Fibroblast of the conjunctiva (primary cell): ENCODE measurements at regions not wholly inside any gene's neighbourhood (a gene's known extent, or its start where the extent isn't known, plus 50 kb on each side); places are given as distances from the start of the nearest gene placed in this dataset.

Experiments
- DNase-seq: peaks from one replicate; pipeline ENCODE4 v3.0.0-alpha.2; 2010; ENCODE audit warnings: low read depth

- DNase-seq = no peak
Measured at GRCh38 chr16:9186061-9186460, 94.6 kb downstream of the HAPSTR1 start.

GRCh38 chr16:9188721-9189120 lies 97.3 kb downstream of the HAPSTR1 start:
- no peak for DNase-seq

DNA sequence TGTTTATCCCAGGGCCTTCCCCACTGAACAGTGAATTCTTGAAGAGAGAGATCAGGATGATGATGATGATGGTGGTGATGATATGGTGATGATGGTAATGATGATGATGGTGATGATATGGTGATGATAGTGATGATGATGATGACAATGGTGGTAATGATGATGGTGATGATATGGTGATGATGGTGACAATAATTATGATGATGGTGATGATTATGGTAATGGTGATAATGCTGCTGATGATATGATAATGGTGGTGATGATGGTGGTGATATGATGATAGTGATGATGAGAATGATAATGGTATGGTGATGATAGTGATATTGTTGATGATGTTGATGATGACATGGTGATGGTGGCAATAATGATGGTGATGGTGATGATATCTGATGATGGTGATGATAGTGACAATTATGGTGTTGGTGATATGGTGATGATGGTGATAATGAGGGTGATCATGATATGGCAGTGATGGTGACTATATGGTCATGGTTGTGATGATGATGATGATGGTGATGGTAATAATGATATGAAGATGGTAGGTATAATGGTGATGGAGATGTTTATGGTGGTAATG lies 99.9 kb downstream of the HAPSTR1 start:
- DNase-seq = no peak

DNA sequence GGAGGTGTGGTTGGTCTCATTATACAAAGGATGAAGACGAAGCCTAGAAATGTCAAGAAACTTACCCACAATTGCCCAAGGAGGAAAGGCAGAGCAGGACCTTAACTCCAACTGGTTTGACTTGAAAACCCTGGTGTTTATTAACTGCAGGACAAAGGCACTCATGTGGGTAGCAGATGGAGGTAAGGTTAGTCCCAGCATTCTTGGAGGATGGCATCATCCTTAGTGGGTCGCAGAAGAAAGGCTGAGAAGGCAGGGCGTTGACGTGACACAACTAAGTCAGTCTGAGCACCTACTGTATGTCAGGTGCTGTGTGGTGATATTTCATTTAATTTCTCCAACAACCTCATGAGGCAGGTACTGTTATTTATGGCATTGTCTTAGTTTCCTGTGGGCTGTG lies 101.3 kb downstream of the HAPSTR1 start:
- DNase-seq = no peak

- DNase-seq = no peak
Measured at GRCh38 chr16:9195287-9195686, 103.8 kb downstream of the HAPSTR1 start.

DNA sequence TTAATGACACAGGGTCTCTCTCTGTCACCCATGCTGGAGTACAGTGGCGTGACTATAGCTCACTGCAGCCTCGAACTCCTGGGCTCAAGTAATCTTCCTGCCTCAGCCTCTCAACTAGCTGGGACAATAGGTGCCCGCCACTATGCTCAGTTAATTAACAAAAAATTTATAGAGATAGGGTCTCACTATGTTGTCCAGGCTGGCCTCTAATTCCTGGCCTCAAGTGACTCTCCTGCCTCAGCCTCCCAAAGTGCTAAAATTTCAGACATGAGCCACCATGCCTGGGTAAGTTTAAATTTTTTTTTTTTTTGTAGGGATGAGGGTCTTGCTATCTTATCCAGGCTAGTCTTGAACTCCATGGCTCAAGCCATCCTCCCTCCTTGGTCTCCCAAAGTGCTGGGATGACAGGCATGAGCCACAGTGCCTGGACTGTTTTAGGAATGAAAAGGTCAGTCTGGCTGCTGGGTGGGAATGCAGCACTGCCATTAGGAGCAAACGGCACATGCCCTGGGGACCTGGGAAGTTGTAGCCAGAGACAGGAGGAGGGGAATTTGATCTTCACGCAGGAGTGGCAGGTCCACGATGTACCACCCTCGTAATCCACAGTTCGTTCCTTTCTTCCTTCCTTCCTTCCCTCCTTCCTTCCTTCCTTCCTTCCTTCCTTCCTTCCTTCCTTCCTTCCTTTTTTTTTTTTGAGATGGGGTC lies 106.7 kb downstream of the HAPSTR1 start:
- DNase-seq = no peak

- no peak for DNase-seq
Measured at GRCh38 chr16:9199311-9199710, 107.9 kb downstream of the HAPSTR1 start.

GRCh38 chr16:9199751-9200150 lies 108.3 kb downstream of the HAPSTR1 start:
- DNase-seq = no peak

GRCh38 chr16:9203956-9204355 lies 112.5 kb downstream of the HAPSTR1 start:
- DNase-seq = no peak

DNA sequence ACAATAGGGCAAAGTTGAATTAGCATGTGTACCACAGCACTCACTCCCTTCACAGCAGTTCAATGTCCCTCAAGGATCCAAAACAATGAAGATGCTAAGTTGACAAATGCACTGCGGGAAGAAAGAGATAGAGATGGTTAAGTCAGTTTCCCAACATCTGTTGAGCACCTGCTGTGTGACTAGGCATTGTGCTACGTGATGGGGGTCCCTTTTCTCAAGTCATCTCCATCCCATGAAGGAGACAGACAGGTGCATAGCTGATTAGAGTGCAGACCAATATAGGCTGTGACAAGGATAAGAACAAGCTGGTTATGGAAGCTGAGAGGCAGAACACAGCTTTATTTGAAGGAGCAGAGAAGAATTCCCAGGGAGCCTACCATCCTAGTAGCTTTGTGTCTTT lies 114.2 kb downstream of the HAPSTR1 start:
- DNase-seq = no peak

GRCh38 chr16:9206156-9206555 lies 114.7 kb downstream of the HAPSTR1 start:
- DNase-seq = no peak

GRCh38 chr16:9212621-9213020 lies 121.2 kb downstream of the HAPSTR1 start:
- no peak for DNase-seq

DNA sequence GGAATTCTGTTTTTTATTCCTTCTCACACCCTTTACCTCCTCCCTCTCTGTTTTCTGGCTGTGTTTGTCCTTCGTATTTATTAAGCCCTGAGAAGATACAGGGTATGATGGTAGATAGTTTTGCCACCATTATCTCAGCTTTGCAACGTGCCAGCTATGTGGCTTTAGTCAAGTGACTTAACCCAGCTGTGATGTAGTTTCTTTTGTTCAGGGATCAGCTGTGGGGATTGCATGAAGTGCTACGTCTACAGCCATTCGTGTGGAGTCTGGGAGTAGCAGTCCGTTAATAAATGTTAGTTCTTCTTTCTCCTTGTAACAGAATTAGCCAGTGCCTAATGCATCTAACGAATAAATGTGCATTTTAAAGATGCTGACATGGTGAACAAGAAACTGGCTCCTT lies 128.4 kb downstream of the HAPSTR1 start:
- DNase-seq = no peak

DNA sequence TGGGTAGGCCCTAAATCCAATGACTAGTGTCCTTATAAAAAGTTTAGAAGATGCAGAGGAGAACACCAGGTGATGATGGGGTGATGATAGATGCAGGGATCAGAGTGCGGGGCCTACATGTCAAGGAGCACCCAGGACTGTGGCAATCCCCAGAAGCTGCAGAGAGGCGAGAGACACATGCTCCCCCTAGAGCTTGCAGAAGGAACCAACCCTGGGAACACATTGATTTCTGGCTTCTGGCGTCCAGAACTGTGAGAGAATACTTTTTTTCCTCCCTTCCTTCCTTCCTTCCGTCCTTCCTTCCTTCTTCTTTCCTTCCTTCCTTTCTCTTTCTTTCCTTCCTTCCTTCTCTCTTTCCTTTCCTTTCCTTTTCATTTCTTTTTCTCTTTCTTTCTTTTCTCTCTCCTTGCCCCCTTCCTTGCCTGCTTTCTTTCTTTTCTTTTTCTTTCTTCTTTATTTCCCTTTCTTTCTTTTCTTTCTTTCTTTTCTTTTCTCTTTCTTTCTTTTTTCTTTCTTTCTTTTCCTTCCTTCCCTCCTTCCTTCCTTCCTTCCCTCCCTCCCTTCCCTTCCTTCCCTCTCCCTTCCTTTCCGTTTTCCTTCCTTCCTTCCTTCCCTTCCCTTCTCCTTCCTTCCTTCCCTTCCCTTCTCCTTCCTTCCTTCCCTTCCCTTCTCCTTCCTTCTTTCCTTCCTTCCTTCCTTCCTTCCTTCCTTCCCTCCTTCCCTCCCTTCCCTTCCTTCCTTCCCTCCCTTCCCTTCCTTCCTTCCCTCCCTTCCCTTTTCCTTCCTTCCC lies 134.3 kb downstream of the HAPSTR1 start:
- DNase-seq = no peak

DNA sequence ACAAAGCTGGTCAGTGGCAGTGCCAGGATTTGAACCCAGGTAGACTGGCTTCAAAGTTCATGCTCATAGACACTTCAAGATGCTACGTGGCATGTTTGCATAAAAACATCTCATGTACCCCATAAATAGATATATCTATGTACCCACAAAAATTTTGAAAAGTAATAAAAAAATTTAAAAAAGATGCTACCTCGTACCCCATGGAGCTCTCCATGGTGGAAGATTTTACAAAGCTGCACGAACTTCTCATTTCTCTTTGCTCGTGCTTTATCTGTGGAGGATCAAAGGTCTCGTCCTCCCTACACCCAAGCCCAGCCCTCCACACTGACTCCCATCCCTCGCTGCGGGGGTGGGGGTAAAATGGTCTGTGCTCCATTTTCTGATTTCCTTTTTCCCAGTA lies 135.5 kb downstream of the HAPSTR1 start:
- DNase-seq = no peak

DNA sequence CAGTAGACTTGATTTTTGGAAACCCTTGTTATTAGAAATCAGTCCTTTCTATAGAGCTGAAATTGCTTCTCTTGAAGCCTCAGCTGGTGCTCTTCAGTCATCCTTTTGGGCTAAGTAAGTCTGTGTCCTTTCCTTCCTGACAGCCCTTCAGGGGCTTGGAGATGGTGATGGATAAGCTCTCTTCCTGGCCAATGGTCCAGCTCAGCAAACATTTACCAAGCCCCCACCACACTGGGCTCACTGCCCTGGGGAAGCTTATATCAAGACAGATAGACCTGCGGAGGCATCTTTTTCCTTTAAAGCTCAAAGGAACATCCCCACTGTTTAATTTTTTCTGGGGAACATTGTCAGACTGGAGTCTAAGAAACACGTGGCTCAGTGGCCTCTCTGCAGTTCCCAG lies 139.6 kb downstream of the HAPSTR1 start:
- no peak for DNase-seq

DNA sequence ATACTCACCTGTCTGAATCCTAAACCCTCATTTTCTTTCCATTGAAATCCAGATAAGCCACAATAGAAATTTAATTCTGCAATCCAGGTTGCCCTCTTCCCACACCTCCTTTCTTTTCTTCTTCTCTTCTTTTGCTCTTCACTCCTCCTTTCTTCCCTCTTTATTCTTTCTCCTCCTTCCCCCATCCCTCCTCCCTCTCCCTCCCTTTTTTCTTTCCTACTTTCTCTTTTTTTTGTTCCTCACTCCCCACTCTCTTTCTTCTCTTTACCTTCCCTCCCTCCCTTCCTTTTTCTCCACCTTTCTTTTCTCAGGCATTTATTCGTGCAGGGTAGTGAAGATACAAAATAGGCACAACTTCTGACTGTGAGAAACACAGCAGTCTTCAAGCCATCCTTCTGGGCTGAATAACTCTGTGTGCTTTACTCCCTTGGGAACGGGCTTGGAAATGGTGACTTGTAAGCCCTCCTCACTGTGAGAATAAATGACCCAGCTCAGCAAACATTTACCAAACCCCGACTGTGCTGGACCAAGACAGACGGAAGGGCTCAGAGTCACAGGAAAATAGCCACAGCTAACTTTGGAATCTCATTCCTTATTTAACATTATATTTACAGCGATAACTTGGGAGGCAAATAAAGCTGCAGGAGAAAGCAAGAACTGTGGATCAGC lies 140.8 kb downstream of the HAPSTR1 start:
- DNase-seq = no peak

GRCh38 chr16:9235867-9236266 lies 144.4 kb downstream of the HAPSTR1 start:
- DNase-seq = no peak

- DNase-seq = no peak
Measured at GRCh38 chr16:9236319-9236718, 144.9 kb downstream of the HAPSTR1 start.

DNA sequence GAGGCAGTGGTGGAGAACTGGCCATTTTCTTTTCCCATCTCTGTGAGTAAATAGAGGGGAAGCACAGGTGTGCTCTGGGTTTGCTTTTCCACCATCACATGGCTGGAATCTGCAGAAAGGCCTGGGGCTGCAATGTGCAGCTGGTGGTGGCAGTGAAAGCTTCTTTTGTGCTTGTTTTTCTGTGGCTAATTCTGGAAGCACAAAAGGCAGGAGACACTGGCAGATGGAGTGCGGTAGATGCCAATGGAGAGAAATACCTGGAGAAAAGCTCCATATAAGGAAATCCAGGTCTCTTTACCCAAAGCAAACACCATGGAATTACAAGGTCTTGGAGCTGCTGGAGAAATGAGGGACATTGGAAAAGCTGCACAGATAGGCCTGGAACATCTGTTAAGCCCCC lies 146.9 kb downstream of the HAPSTR1 start:
- no peak for DNase-seq

GRCh38 chr16:9241177-9241576 lies 149.7 kb downstream of the HAPSTR1 start:
- DNase-seq = no peak

DNA sequence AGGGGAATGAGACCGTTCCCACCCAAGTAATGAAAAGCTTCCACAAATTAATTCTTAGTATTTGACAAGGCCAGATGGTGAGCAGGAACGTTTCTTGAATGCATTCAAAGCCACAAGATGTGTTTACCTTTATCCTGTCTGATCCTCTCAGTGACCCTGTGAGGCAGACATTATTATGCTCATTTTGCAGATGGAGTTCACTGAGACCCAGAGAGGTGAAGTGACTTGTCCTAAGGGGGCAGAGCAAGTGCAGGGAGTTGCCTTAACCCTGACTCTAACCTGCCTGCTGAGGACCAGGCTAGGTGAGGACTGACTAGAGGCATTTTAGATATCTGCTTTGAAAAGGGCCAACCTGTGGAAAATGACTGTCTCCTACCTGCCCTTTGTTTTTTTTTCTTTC lies 156.7 kb downstream of the HAPSTR1 start:
- no peak for DNase-seq

DNA sequence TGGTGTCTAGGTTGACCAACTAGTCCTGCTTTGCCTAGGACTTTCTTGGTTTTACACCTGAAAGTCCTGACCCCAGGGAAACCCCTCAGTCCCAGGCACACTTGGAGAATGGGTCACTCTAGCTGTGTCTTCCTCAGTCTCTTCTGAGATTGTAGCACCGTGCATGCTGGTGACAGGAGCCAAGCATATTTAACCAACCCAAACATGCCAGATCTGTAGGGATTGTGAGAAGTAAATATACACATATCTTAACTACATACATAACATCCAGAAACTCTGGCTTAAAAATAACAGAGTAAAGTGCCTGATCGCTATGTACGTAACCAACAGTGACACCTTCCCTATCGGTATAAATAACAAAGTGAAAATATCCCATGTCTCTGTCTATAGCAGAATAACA lies 158.1 kb downstream of the HAPSTR1 start:
- DNase-seq = no peak
